Posterior vena cava (tissue), 2 donors: ENCODE measurements at regions not wholly inside any gene's neighbourhood (a gene's known extent, or its start where the extent isn't known, plus 50 kb on each side); places are given as distances from the start of the nearest gene placed in this dataset.

Experiments
- DNase-seq: peaks from one replicate; pipeline ENCODE4 v3.0.0-alpha.2; 2020; ENCODE audit warnings: low spot score
- intact Hi-C, 2 donors: fragments of 100-400 bp; cut with DNase I; formaldehyde crosslinking; loops; one replicate each; pipeline versions ENCODE4 v1.14.1 to v1.14.2; 2022 to 2023
- donor health status: DM: yes; HTN: yes; CAD: no.
- donor health status: DM: yes; HTN: yes; CAD: no.

DNA sequence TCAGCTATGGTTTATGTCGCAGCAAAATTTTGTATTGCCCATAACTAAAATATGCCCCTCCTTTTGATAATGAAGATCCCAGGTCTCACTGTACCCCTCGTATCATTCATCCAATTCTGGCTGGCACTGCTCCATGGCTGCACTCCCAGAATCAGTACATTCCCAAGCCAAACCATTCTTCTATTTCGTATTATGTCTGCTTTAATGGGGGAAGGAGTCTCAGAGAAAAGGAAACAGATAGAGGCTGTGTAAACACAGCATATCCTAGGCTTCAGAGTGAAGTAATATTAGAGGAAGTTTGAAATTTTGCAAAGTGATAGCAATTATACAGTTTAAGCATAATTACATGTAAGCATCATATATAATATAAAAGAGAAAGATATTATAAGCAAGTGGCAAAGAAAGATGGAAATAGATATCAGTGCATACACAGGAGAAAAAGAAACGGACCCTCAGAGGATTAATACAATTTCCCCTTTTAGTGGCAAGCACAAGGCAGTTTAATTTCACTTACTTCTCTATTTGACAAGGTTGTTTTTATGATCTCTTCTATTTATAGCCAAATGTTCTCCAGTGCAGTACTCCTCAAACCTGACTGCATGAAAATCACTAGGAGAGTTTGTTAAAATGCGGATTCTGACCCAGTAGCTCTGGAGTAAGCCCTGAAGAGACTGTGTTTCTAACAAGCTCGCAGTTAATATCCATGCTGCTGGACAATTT lies 56.5 kb upstream of the TENT5A start:
- DNase-seq, result no peak
- intact Hi-C loops, result no loop called here

DNA sequence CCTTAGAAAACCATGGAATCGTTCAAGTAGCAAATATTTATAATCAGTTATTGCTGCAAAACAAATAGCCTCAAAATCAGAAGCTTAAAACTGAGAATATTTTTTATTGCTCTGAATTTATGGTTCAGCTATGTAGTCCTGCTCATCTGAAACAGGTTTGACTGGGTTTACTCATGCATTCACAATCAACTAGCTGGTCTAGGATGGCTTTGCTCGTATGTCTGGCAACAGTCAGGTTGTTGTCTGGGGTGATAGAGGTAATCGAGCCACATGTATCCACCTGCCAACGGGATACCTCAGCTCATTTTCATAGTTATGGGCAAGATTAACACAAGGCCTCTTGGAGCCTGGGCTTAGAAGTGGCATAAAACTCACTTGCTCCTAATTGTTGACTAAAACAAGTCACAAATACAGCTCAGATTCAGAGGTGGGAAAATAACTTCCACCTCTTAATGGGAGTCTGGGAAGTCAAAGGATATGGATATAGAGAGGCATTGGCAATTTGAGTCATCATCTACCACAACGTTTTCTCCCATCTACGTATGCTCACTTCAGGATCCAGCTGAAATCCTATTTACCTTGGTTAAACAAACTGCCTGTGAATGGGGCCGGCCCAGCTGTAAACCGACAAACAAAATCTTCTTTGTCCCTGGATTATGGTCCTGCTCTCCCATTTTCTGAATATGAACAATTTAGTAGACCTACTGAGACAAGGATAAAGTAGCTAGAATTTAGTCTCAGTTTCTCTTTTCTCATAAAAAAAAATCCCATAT lies 54.5 kb upstream of the TENT5A start:
- intact Hi-C loops, result no loop called here
- no peak for DNase-seq

DNA sequence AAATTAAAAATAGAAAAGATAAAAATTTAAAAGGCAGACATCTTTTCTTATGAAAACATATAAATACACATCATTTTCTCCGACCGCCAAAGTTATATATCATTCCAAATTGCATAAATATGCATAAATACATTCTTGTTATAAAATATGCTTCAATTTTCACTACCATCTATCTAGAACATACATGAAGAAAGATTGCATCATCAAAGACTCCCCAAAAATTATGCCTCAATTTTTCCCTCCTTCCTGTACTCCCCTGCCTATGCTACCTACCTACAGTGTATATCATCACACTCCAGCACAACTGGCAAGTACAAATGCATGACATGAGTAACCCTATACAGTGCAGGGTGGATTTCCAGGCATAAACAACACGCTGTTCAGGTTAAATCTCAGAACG lies 49.9 kb upstream of the TENT5A start:
- no peak for DNase-seq
- intact Hi-C loops, result no loop called here
